ENCODE measurements at regions not wholly inside any gene's neighbourhood (a gene's known extent, or its start where the extent isn't known, plus 50 kb on each side); places are given as distances from the start of the nearest gene placed in this dataset.

DNA sequence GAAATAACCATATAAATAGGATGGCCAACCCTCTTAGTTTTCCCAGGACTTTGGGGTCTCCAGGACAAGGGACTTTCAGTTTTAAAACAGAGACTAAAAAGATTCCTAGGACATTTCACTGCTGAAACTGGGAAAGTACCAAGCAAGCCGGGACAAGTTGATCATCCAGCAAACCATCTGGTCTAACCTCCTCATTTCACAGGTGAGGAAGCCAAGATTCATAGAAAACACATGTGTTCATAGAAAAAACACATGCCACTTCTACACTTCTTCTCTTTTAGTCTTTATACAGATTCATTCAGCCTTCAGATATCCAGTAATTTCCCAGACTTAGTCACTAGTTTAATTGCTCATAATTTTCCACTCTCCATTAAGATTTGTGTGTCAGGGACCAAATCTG lies 165.6 kb upstream of the CCDC54 start:
- in situ Hi-C loops (cut with HindIII; ENCODE audit: low sequenced_read_pairs), result no loop called here
- DNase-seq (ENCODE audit: low read depth), result no peak
- no peak overlapping the region for H3K4me3 ChIP-seq (ENCODE audit: low read depth, low read length)
- TF ChIP-seq, protein P1, sequence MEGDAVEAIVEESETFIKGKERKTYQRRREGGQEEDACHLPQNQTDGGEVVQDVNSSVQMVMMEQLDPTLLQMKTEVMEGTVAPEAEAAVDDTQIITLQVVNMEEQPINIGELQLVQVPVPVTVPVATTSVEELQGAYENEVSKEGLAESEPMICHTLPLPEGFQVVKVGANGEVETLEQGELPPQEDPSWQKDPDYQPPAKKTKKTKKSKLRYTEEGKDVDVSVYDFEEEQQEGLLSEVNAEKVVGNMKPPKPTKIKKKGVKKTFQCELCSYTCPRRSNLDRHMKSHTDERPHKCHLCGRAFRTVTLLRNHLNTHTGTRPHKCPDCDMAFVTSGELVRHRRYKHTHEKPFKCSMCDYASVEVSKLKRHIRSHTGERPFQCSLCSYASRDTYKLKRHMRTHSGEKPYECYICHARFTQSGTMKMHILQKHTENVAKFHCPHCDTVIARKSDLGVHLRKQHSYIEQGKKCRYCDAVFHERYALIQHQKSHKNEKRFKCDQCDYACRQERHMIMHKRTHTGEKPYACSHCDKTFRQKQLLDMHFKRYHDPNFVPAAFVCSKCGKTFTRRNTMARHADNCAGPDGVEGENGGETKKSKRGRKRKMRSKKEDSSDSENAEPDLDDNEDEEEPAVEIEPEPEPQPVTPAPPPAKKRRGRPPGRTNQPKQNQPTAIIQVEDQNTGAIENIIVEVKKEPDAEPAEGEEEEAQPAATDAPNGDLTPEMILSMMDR (IDR thresholded peaks at IDR 0.05; ENCODE audit: low read depth, low read length, missing control alignments), result no peak

DNA sequence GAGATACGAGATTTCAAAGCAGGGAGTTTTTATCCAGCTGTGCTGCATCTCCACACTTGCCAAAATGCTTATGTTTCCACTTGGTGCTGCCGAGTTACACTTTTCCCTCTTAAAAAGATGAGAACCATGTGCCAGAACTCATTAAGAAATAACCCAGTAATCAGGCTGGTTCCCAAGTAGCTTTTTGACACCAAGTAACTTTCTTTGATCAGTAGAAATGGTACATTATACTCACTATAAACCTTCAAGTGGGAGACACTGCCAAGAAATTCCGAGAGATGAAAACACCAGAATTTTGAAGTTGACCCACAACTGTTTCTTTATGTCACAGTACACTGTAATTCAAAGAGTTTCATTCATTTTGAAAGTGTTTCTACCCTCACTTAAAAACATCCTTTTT lies 164.6 kb upstream of the CCDC54 start:
- no peak for DNase-seq (ENCODE audit: low read depth)
- TF ChIP-seq, protein P1 (IDR thresholded peaks at IDR 0.05; ENCODE audit: low read depth, low read length, missing control alignments), result no peak
- H3K4me3 ChIP-seq (ENCODE audit: low read depth, low read length), result no peak overlapping the region
- in situ Hi-C loops (cut with HindIII; ENCODE audit: low sequenced_read_pairs), result no loop called here

DNA sequence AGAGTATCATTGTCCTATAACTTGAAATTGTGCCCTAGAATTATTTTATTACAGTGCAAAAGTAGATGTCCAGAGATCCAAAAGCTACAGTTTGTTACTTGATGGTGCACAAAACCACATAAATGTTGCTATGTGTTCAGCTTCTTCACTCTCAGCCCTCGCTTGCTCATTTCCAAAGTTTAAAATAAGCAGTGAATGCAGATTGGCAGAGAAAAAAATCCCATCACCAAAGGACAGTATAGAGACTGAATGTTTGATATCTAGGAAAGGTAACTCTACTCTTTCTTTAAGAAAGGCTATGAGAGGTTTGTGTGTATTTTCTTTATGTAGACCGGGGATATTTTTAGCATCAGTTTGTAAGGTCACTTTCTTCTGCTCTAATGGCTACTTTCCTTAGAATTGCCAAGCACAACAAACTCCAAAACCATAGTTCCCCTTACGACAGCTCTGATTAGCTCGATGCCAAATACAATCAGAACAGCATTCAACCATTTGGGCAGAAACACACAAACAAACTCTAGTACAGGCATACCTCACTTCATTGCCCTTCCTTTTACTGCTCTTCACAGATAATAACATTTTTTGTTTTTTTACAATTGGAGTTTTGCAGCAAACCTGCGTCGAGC lies 164.1 kb upstream of the CCDC54 start:
- in situ Hi-C loops (cut with HindIII; ENCODE audit: low sequenced_read_pairs), result no loop called here
- TF ChIP-seq, protein P1 (IDR thresholded peaks at IDR 0.05; ENCODE audit: low read depth, low read length, missing control alignments), result no peak
- DNase-seq (ENCODE audit: low read depth), result peak; percentile 48
- no peak overlapping the region for H3K4me3 ChIP-seq (ENCODE audit: low read depth, low read length)

DNA sequence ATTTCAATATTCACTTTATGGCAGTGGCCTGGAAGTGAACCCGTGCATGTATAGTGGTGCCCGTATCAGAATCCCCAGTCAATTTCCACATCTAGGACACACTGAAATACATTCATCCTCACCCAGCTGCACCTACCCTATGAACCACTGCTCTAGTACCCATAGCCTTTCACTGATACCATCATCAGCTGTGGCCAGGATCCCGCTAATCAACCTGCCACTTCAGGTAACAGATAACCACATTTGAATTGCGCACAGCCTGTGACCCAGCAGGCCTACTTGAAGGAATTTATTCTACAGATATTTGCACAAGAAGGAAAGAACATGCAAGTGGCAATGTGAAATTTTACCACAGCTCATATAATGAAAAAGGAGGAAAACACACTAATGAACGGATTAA lies 161.0 kb upstream of the CCDC54 start:
- TF ChIP-seq, protein P1 (IDR thresholded peaks at IDR 0.05; ENCODE audit: low read depth, low read length, missing control alignments), result no peak
- no peak for DNase-seq (ENCODE audit: low read depth)
- in situ Hi-C loops (cut with HindIII; ENCODE audit: low sequenced_read_pairs), result no loop called here
- no peak overlapping the region for H3K4me3 ChIP-seq (ENCODE audit: low read depth, low read length)

DNA sequence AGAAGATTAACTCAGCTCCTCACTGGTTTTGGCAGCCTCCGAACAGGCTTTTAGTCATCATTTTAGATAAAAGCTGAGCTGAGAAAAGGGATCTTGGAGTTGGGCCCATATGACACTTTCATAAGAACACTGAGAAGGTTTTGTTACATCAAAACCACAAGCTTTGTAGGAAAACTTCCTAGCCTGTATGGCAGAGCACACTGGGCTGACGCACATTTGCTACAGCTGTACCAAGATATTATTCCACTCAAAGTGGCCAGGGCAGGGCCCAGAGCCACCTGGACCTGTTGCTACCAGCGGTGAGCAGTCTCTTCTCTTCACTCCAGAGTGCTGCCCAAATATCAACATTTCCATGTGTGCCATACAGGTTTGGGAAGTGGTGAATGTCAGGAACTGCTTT lies 160.5 kb upstream of the CCDC54 start:
- peak; percentile 99 for DNase-seq (ENCODE audit: low read depth)
- in situ Hi-C loops (cut with HindIII; ENCODE audit: low sequenced_read_pairs), result no loop called here
- peak overlapping the region; percentile 13 for H3K4me3 ChIP-seq (ENCODE audit: low read depth, low read length)
- TF ChIP-seq, protein P1 (IDR thresholded peaks at IDR 0.05; ENCODE audit: low read depth, low read length, missing control alignments), result no peak

DNA sequence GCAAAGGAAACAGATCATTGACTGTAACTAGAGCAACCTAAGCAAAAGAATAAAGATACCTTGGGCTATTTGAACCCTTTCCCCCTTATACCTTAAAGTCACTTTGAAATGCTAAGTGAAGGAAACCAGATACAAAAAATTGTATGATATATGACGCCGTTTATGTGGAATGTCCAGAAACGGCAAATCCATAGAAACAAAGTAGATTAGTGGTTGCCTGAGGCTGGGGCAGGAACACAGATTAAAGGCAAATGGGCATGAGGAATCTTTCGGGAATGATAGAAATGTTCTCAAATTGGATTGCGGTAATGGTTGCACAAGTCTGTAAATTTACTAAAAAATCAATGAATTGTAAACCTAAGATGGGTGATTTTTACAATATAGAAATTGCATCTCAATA lies 160.1 kb upstream of the CCDC54 start:
- H3K4me3 ChIP-seq (ENCODE audit: low read depth, low read length), result peak overlapping the region; percentile 13
- DNase-seq (ENCODE audit: low read depth), result peak; percentile 94
- in situ Hi-C loops (cut with HindIII; ENCODE audit: low sequenced_read_pairs), result no loop called here
- TF ChIP-seq, protein P1 (IDR thresholded peaks at IDR 0.05; ENCODE audit: low read depth, low read length, missing control alignments), result no peak

Data from astrocyte of the cerebellum (primary cell).